Upper lobe of left lung (tissue), 4 donors: ENCODE measurements at regions not wholly inside any gene's neighbourhood (a gene's known extent, or its start where the extent isn't known, plus 50 kb on each side); places are given as distances from the start of the nearest gene placed in this dataset.

Source experiments
- EP300 ChIP-seq, 4 donors: sonication (generic); formaldehyde crosslinking; IDR thresholded peaks; one replicate each; pipeline ENCODE4 v1.5.1; 2017; ENCODE audit warnings: antibody characterized with exemption in 4 of 4, control low read depth in 2 of 4
- POLR2A ChIP-seq, 4 donors: fragments of 450-650 bp; IDR thresholded peaks; one replicate each; pipeline ENCODE4 v1.5.1; 2016 to 2017; ENCODE audit warnings: antibody characterized with exemption in 4 of 4, mild to moderate bottlenecking in 2 of 4
- TF ChIP-seq, protein P1 (sequence below), 6 experiments: fragments of 450-650 bp in 4 of 6; fragments of 200-600 bp in 2 of 6; sonication (generic) in 2 of 6; IDR thresholded peaks; one replicate each; pipeline ENCODE4 v1.5.1; 2016 to 2019; ENCODE audit warnings: antibody characterized with exemption in 6 of 6

- TF ChIP-seq POLR2A (IDR thresholded peaks at IDR 0.05) (no peak), EP300 (IDR thresholded peaks at IDR 0.05) (no peak)
- TF ChIP-seq, protein P1, sequence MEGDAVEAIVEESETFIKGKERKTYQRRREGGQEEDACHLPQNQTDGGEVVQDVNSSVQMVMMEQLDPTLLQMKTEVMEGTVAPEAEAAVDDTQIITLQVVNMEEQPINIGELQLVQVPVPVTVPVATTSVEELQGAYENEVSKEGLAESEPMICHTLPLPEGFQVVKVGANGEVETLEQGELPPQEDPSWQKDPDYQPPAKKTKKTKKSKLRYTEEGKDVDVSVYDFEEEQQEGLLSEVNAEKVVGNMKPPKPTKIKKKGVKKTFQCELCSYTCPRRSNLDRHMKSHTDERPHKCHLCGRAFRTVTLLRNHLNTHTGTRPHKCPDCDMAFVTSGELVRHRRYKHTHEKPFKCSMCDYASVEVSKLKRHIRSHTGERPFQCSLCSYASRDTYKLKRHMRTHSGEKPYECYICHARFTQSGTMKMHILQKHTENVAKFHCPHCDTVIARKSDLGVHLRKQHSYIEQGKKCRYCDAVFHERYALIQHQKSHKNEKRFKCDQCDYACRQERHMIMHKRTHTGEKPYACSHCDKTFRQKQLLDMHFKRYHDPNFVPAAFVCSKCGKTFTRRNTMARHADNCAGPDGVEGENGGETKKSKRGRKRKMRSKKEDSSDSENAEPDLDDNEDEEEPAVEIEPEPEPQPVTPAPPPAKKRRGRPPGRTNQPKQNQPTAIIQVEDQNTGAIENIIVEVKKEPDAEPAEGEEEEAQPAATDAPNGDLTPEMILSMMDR (IDR thresholded peaks at IDR 0.05) = no peak
Measured at GRCh38 chr2:216554755-216555154, 56.1 kb downstream of the RPL37A start.
